ENCODE measurements at regions not wholly inside any gene's neighbourhood (a gene's known extent, or its start where the extent isn't known, plus 50 kb on each side); places are given as distances from the start of the nearest gene placed in this dataset.

DNA sequence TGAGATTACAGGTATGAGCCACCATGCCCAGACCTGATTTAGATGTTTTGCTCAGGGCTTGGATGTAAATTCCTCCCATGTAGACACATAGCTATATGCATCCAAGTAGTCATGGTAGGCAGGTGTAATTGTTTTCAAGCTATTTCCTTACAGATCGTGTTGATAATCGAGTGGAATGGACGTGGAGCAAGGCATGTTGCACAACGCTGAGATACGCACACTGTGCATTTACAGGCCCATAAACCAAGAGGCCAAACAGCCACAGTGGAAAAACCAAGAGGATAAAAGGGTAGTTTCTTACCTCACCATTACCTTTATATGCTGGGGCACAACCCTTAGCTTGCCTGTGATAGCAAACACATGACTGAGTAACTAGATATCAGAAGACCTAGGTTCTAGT lies 51.0 kb upstream of the ADGRF1 start:
- ChIA-PET POLR2A (interaction anchor here (1.0 kb wide), 1 partner anchor 215 kb away, joined by 3 read pairs; no protein-coding TSS in a partner anchor), CTCF (ENCODE audit: low intra/inter-chr PET ratio) (interaction anchor here (0.6 kb wide), 1 partner anchor 216 kb away, joined by 3 read pairs; no protein-coding TSS in a partner anchor)
- H3K9me3 ChIP-seq (replicated peaks; ENCODE audit: control insufficient read depth, insufficient read depth, low read depth, low read length) = no peaks in the 10 kb centered on the region
- H3K4me2 ChIP-seq (ENCODE audit: insufficient read depth, low read length) = no peak overlapping the region
- no peak overlapping the region for H3K9ac ChIP-seq (ENCODE audit: insufficient read depth in 1 of 2, low read depth in 2 of 2, low read length in 2 of 2)
- ATAC-seq = no peak
- FAIRE-seq = no peak
- no peaks in the 10 kb centered on the region for H3K4me1 ChIP-seq (replicated peaks in 1 of 2; ENCODE audit: control insufficient read depth in 2 of 2, insufficient read depth in 2 of 2, low read length in 2 of 2)
- no peak overlapping the region for H2AFZ ChIP-seq (ENCODE audit: low read depth, low read length)
- intact Hi-C loops (cut with micrococcal nuclease) = no loop called here
- 0 out of 5 replicates have a peak, but pooled peaks cover 0 to 4% of the 10 kb centered on the region in 2 experiments for H3K27me3 ChIP-seq (ENCODE audit: control insufficient read depth in 2 of 2, insufficient read depth in 2 of 2, low read length in 2 of 2)
- no peaks in the 10 kb centered on the region for H3K9me1 ChIP-seq (ENCODE audit: control insufficient read depth, insufficient read depth, low read length)
- no peaks in the 10 kb centered on the region for H3K79me2 ChIP-seq (ENCODE audit: control insufficient read depth, insufficient read depth, low read length)
- DNase-seq (ENCODE audit: extremely low read depth in 1 of 4, low spot score in 3 of 4) = no peak
- BruUV-seq (replicated peaks) = no TSS peak
- H4K20me1 ChIP-seq (replicated peaks; ENCODE audit: control insufficient read depth, insufficient read depth, low read length) = no peaks in the 10 kb centered on the region
- in situ Hi-C loops (cut with MboI) = no loop called here
- WGBS (ENCODE audit: insufficient coverage, low coverage, missing lambda C conversion rate) = 2% methylated on average over 5 of the region's 5 CpGs
- no peak overlapping the region for H3K4me3 ChIP-seq
- H3K36me3 ChIP-seq (ENCODE audit: control insufficient read depth, insufficient read depth, low read length) = no peaks in the 10 kb centered on the region
- no peak overlapping the region for H3K27ac ChIP-seq (ENCODE audit: extremely low read depth, low read depth, low read length)
- TF ChIP-seq ZNF23 (CRISPR knock-in tag; IDR thresholded peaks at IDR 0.05) (no peak), EP400 (IDR thresholded peaks at IDR 0.05) (no peak), IRF2 (CRISPR knock-in tag; IDR thresholded peaks at IDR 0.05) (no peak), ZNF668 (CRISPR knock-in tag; IDR thresholded peaks at IDR 0.05) (no peak), ZNF764 (CRISPR knock-in tag; IDR thresholded peaks at IDR 0.05; ENCODE audit: low read depth) (no peak), CHCHD3 (CRISPR knock-in tag; IDR thresholded peaks at IDR 0.05) (no peak), MEIS2 (IDR thresholded peaks at IDR 0.05; ENCODE audit: partially characterized antibody) (no peak), EGR1 (conservative IDR thresholded peaks at IDR 0.05) (no peak), SOX6 (IDR thresholded peaks at IDR 0.05) (no peak), SMAD3 (CRISPR knock-in tag; conservative IDR thresholded peaks at IDR 0.05) (no peak), RAD51 (IDR thresholded peaks at IDR 0.05; ENCODE audit: borderline replicate concordance, low read depth) (no peak), NFYB (IDR thresholded peaks at IDR 0.05; ENCODE audit: extremely low read depth, insufficient read length) (no peak), MCM3 (IDR thresholded peaks at IDR 0.05) (no peak), ETS2 (tag; IDR thresholded peaks at IDR 0.05; ENCODE audit: borderline replicate concordance, poor library complexity, severe bottlenecking) (no peak)
- TF ChIP-seq, protein P1, sequence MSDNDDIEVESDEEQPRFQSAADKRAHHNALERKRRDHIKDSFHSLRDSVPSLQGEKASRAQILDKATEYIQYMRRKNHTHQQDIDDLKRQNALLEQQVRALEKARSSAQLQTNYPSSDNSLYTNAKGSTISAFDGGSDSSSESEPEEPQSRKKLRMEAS (CRISPR knock-in tag; IDR thresholded peaks at IDR 0.05) = no peak
- TF ChIP-seq, protein P2, sequence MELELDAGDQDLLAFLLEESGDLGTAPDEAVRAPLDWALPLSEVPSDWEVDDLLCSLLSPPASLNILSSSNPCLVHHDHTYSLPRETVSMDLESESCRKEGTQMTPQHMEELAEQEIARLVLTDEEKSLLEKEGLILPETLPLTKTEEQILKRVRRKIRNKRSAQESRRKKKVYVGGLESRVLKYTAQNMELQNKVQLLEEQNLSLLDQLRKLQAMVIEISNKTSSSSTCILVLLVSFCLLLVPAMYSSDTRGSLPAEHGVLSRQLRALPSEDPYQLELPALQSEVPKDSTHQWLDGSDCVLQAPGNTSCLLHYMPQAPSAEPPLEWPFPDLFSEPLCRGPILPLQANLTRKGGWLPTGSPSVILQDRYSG (tag; conservative IDR thresholded peaks at IDR 0.05; ENCODE audit: low read depth) = no peak
